B cell (primary cell): ENCODE measurements at regions not wholly inside any gene's neighbourhood (a gene's known extent, or its start where the extent isn't known, plus 50 kb on each side); places are given as distances from the start of the nearest gene placed in this dataset.

Experiments used
- ATAC-seq: fragments of 200-7000 bp; cut with Tn5 transposase; one replicate; pipeline ENCODE4 v1.10.0; 2021; ENCODE audit warnings: low read depth, mild to moderate bottlenecking, moderate number of reproducible peaks, moderate library complexity
- CTCF ChIA-PET: fragments of 350-600 bp; sonication (Branson Sonifier 250); formaldehyde crosslinking; loops from one replicate; lab custom pipeline; 2021; ENCODE audit warnings: antibody characterized with exemption, inconsistent platforms; lab: Charles Lee
- POLR2A ChIA-PET: fragments of 350-600 bp; sonication (Branson Sonifier 250); formaldehyde crosslinking; loops from one replicate; lab custom pipeline; 2021; ENCODE audit warnings: antibody characterized with exemption; lab: Charles Lee
- DNase-seq: peaks from one replicate; pipeline ENCODE4 v3.0.0; 2013
- H2AFZ ChIP-seq: 2 replicates; pipeline ENCODE4 v1.6.1; 2012; ENCODE audit warnings: mild to moderate bottlenecking, low read depth, low read length; ENCODE audit not compliant: insufficient read depth, poor library complexity, severe bottlenecking
- H3K27ac ChIP-seq, 2 donors: 1 replicate in 1 of 2; 2 replicates in 1 of 2; pipeline ENCODE4 v1.5.1; 2012 to 2013; ENCODE audit warnings: low read length in 2 of 2, mild to moderate bottlenecking in 2 of 2, moderate library complexity in 1 of 2
- H3K27me3 ChIP-seq, 4 experiments: fragments of 200-600 bp in 1 of 4; sonication (generic) in 1 of 4; replicated peaks in 1 of 4; 1 replicate in 2 of 4; 2 replicates in 2 of 4; pipeline versions ENCODE4 v1.6.1 to v1.7.0; 2013 to 2016; ENCODE audit warnings: low read length in 3 of 4, mild to moderate bottlenecking in 2 of 4, mixed read lengths in 1 of 4, moderate library complexity in 1 of 4; ENCODE audit not compliant: insufficient read depth in 4 of 4, control insufficient read depth in 3 of 4; ENCODE audit errors: control extremely low read depth in 1 of 4
- H3K36me3 ChIP-seq, 2 experiments: replicated peaks in 1 of 2; 1 replicate in 1 of 2; 2 replicates in 1 of 2; pipeline versions ENCODE4 v1.6.1 to v1.7.1; 2013; ENCODE audit warnings: low read length in 1 of 2; ENCODE audit not compliant: insufficient read depth in 2 of 2, control insufficient read depth in 1 of 2; ENCODE audit errors: control extremely low read depth in 1 of 2, extremely low read depth in 1 of 2
- H3K4me1 ChIP-seq, 2 donors: fragments of 200-600 bp in 1 of 2; sonication (generic) in 1 of 2; 1 replicate in 1 of 2; 2 replicates in 1 of 2; pipeline versions ENCODE4 v1.5.1 to v1.6.1; 2013 to 2017; ENCODE audit warnings: low read length in 2 of 2; ENCODE audit not compliant: control insufficient read depth in 2 of 2, insufficient read depth in 2 of 2
- H3K4me2 ChIP-seq: replicated peaks from 2 replicates; pipeline ENCODE3; 2012; ENCODE audit warnings: mild to moderate bottlenecking, low read depth, low read length; ENCODE audit not compliant: poor library complexity, severe bottlenecking
- H3K4me3 ChIP-seq, 5 experiments: fragments of 200-600 bp in 1 of 5; sonication (generic) in 1 of 5; 1 replicate in 3 of 5; 2 replicates in 2 of 5; pipeline versions ENCODE4 v1.5.1 to v1.7.0; 2011 to 2016; ENCODE audit warnings: low read length in 4 of 5, mild to moderate bottlenecking in 4 of 5, low read depth in 2 of 5, control low read depth in 1 of 5, moderate library complexity in 1 of 5; ENCODE audit not compliant: insufficient read depth in 1 of 5; ENCODE audit errors: control extremely low read depth in 1 of 5, extremely low read depth in 1 of 5
- H3K79me2 ChIP-seq: fragments of 200-600 bp; sonication (generic); one replicate; pipeline ENCODE4 v1.6.0; 2016; ENCODE audit warnings: low read length; ENCODE audit not compliant: control insufficient read depth, insufficient read depth
- H3K9ac ChIP-seq: fragments of 200-600 bp; sonication (generic); 2 replicates; pipeline ENCODE4 v1.6.1; 2017; ENCODE audit warnings: mild to moderate bottlenecking, low read length, moderate library complexity
- H3K9me3 ChIP-seq, 3 donors: one replicate each; pipeline versions ENCODE4 v1.6.1 to v1.7.1; 2013; ENCODE audit warnings: low read length in 2 of 3; ENCODE audit not compliant: control insufficient read depth in 2 of 3, insufficient read depth in 1 of 3; ENCODE audit errors: control extremely low read depth in 1 of 3
- H4K20me1 ChIP-seq: 2 replicates; pipeline ENCODE4 v1.6.0; 2012; ENCODE audit warnings: mild to moderate bottlenecking, low read length; ENCODE audit not compliant: insufficient read depth, control insufficient read depth, poor library complexity, severe bottlenecking
- H3K27ac Mint-ChIP-seq: one replicate; pipeline ENCODE4 v1.8.0; 2021; ENCODE audit warnings: mixed read lengths
- H3K27me3 Mint-ChIP-seq: one replicate; pipeline ENCODE4 v1.8.0; 2021; ENCODE audit warnings: mixed read lengths
- H3K4me1 Mint-ChIP-seq: one replicate; pipeline ENCODE4 v1.8.0; 2021; ENCODE audit warnings: mixed read lengths
- H3K4me3 Mint-ChIP-seq: one replicate; pipeline ENCODE4 v1.8.0; 2021; ENCODE audit warnings: mixed read lengths
- H3K9me3 Mint-ChIP-seq: one replicate; pipeline ENCODE4 v1.8.0; 2022; ENCODE audit warnings: mixed read lengths; ENCODE audit not compliant: insufficient read depth
- CTCF ChIP-seq: fragments of 200-600 bp; IDR thresholded peaks from one replicate; pipeline ENCODE4 v1.8.0; 2022; ENCODE audit warnings: antibody characterized with exemption, mild to moderate bottlenecking
- EZH2 ChIP-seq: IDR thresholded peaks from 2 replicates; pipeline ENCODE4 v1.6.1; 2012; ENCODE audit warnings: borderline replicate concordance, low read depth, mild to moderate bottlenecking, moderate library complexity, low read length; ENCODE audit not compliant: insufficient read depth, poor library complexity, severe bottlenecking
- WGBS: methylation state at CpG from one replicate; pipeline ENCODE4 v1.1.5; 2013; ENCODE audit warnings: missing lambda C conversion rate; ENCODE audit not compliant: insufficient coverage; 5-methylcytosine and 5-hydroxymethylcytosine counted together
- intact Hi-C: fragments of 100-400 bp; cut with micrococcal nuclease; formaldehyde crosslinking; loops from one replicate; pipeline ENCODE4 v1.10.0; 2022

- H3K9me3 Mint-ChIP-seq = no peaks in the 10 kb centered on the region
- Histone ChIP-seq H3K4me2 (no peak overlapping the region), H2AFZ (no peak overlapping the region), H3K4me3 (no peak overlapping the region), H4K20me1 (no peaks in the 10 kb centered on the region), H3K36me3 (no peaks in the 10 kb centered on the region), H3K4me1 (peaks cover 10 to 13% of the 10 kb centered on the region in 2 donors), H3K27me3 (no peaks in the 10 kb centered on the region), H3K9ac (no peak overlapping the region), H3K9me3 (no peaks in the 10 kb centered on the region), H3K79me2 (no peaks in the 10 kb centered on the region), H3K27ac (no peak overlapping the region)
- no peak overlapping the region for H3K27ac Mint-ChIP-seq
- ChIA-PET POLR2A (no interaction called here), CTCF (interaction anchor here (1.1 kb wide), 1 partner anchor 10 kb away, joined by 7 read pairs; no protein-coding TSS in a partner anchor)
- intact Hi-C loops = no loop called here
- DNase-seq = no peak
- no peaks in the 10 kb centered on the region for H3K27me3 Mint-ChIP-seq
- TF ChIP-seq EZH2 (no peak), CTCF (no peak)
- peaks cover 30% of the 10 kb centered on the region for H3K4me1 Mint-ChIP-seq
- 92% methylated on average over 5 of the region's 6 CpGs for WGBS
- H3K4me3 Mint-ChIP-seq = no peak overlapping the region
- ATAC-seq = no peak
Measured at GRCh38 chr13:40366119-40366518, 300.3 kb downstream of the FOXO1 start.

DNA sequence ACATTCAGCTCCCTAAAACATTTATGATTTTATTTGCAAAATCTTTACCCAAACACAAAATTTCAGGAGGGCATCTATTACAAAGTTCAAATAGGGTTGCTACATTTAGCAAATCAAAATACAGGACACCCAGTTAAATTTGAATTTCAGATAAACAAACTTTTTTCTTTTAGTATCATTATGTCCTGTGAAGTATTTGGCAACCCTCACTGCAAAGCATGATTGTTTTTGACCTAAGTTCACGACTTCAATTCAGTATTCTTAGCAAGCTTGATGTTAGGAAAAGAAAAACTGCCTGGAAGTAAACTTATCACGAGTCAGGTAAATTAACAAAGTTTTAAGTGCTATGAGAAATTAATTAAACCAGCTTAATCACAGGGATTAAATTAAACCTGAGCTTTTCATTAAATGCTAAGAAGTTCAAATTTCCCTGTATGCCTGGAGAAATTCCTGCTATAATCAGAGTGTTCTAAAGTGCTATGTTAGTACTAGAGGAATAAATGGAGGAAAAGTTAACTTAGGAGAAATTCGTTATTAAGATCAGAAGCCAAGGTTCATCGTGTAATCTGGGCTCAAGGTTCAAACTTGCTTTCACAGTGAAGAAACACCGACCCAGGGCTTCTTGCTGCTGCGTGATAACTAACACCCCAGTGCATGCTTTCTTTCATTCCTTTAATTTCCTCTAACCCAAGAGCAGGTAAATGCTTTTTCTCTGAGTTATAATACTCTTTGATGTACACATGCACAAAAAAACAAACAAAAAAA, 298.1 kb downstream of the FOXO1 start:
- Mint-ChIP-seq H3K27ac (no peak overlapping the region), H3K4me3 (no peak overlapping the region), H3K9me3 (no peaks in the 10 kb centered on the region), H3K27me3 (no peaks in the 10 kb centered on the region), H3K4me1 (peaks cover 34% of the 10 kb centered on the region)
- TF ChIP-seq EZH2 (no peak), CTCF (no peak)
- Histone ChIP-seq H3K36me3 (no peaks in the 10 kb centered on the region), H3K4me3 (no peak overlapping the region), H3K27ac (no peak overlapping the region), H3K27me3 (no peaks in the 10 kb centered on the region), H3K9ac (no peak overlapping the region), H3K4me1 (peaks cover 16 to 17% of the 10 kb centered on the region in 2 donors), H3K9me3 (no peaks in the 10 kb centered on the region), H3K79me2 (no peaks in the 10 kb centered on the region), H4K20me1 (no peaks in the 10 kb centered on the region), H3K4me2 (no peak overlapping the region), H2AFZ (no peak overlapping the region)
- DNase-seq (no peak), ATAC-seq (no peak)
- WGBS = 100% methylated on average over 3 of the region's 6 CpGs
- CTCF ChIA-PET = interaction anchor here (0.7 kb wide), 2 partner anchors 34 to 316 kb away, joined by 3 to 5 read pairs; no protein-coding TSS in a partner anchor
- POLR2A ChIA-PET = interaction anchor here (0.7 kb wide), 1 partner anchor 15 kb away, joined by 3 read pairs; no protein-coding TSS in a partner anchor
- intact Hi-C loops = no loop called here
